K562 (cell line): ENCODE measurements at regions not wholly inside any gene's neighbourhood (a gene's known extent, or its start where the extent isn't known, plus 50 kb on each side); places are given as distances from the start of the nearest gene placed in this dataset.
A peak's percentile ranks its signal among the peaks of the same experiment; 100 is the strongest.

ENCODE experiments used
- ATAC-seq: fragments of 200-7000 bp; cut with Tn5 transposase; 3 replicates; pipeline ENCODE4 v1.9.1; 2020; ENCODE audit warnings: moderate library complexity
- BruUV-seq: library from RNA; stranded (reverse); fragments of 400-500 nt; replicated peaks from 2 replicates; lab custom pipeline; 2021; lab: Mats Ljungman, UMichigan
- CTCF ChIA-PET: fragments of 300-600 bp; formaldehyde crosslinking; extraction: SDS; loops from one replicate; lab custom pipeline; 2021; ENCODE audit warnings: low intra/inter-chr PET ratio; lab: Yijun Ruan, JAX
- POLR2A ChIA-PET: fragments of 300-600, 350-650 bp; sonication (Branson Sonifier 250); formaldehyde crosslinking; extraction: SDS; loops from one replicate; lab custom pipeline; 2021; ENCODE audit warnings: antibody characterized with exemption, inconsistent platforms; lab: Yijun Ruan, JAX
- DNase-seq, 4 experiments: peaks; one replicate each; pipeline versions ENCODE4 v3.0.0 to v3.0.0-alpha.2; 2011 to 2018; ENCODE audit warnings: low spot score in 3 of 4, mixed read lengths in 3 of 4; ENCODE audit errors: extremely low read depth in 1 of 4
- FAIRE-seq: peaks from 2 replicates; lab custom pipeline; 2011; peaks lifted over from hg19 to GRCh38; lab: Jason Lieb, UNC
- H2AFZ ChIP-seq: 2 replicates; pipeline ENCODE4 v1.6.0; 2011; ENCODE audit warnings: low read depth, low read length, control low read depth, inconsistent platforms
- H3K27ac ChIP-seq: fragments of 200-600 bp; 3 replicates; pipeline ENCODE4 v1.8.0; 2011; ENCODE audit warnings: low read depth, mild to moderate bottlenecking, control low read depth, inconsistent platforms, low read length, moderate library complexity, mixed read lengths; ENCODE audit errors: extremely low read depth
- H3K27me3 ChIP-seq, 2 experiments: fragments of 300-600 bp in 1 of 2; 2 replicates in 1 of 2; 3 replicates in 1 of 2; pipeline versions ENCODE4 v1.6.0 to v1.8.0; 2011; ENCODE audit warnings: inconsistent platforms in 2 of 2, low read length in 2 of 2, mild to moderate bottlenecking in 1 of 2, mixed read lengths in 1 of 2, moderate library complexity in 1 of 2; ENCODE audit not compliant: control insufficient read depth in 2 of 2, insufficient read depth in 2 of 2
- H3K36me3 ChIP-seq: fragments of 300-600 bp; 3 replicates; pipeline ENCODE4 v1.8.0; 2011; ENCODE audit warnings: mild to moderate bottlenecking, low read length, inconsistent platforms; ENCODE audit not compliant: control insufficient read depth, insufficient read depth
- H3K4me1 ChIP-seq, 2 experiments: fragments of 200-600 bp in 1 of 2; replicated peaks in 1 of 2; 2 replicates in 1 of 2; 3 replicates in 1 of 2; pipeline versions ENCODE4 v1.5.1 to v1.8.0; 2011; ENCODE audit warnings: inconsistent platforms in 2 of 2, low read length in 2 of 2, mild to moderate bottlenecking in 1 of 2, mixed read lengths in 1 of 2, moderate library complexity in 1 of 2; ENCODE audit not compliant: control insufficient read depth in 2 of 2, insufficient read depth in 2 of 2
- H3K4me2 ChIP-seq: 2 replicates; pipeline ENCODE4 v1.6.1; 2011; ENCODE audit warnings: low read length, control low read depth, inconsistent platforms, mixed read lengths; ENCODE audit not compliant: insufficient read depth
- H3K4me3 ChIP-seq: fragments of 200-600 bp; sonication (generic), shearing (Covaris generic); 2 replicates; pipeline ENCODE4 v1.5.1; 2016; ENCODE audit warnings: control low read depth, inconsistent platforms
- H3K79me2 ChIP-seq: fragments of 200-600 bp; 3 replicates; pipeline ENCODE4 v1.8.0; 2011; ENCODE audit warnings: low read length, inconsistent platforms; ENCODE audit not compliant: control insufficient read depth, insufficient read depth
- H3K9ac ChIP-seq, 2 experiments: 2 replicates each; pipeline versions ENCODE4 v1.6.0 to v1.6.1; 2011; ENCODE audit warnings: low read depth in 2 of 2, low read length in 2 of 2, control low read depth in 1 of 2, inconsistent platforms in 1 of 2, mild to moderate bottlenecking in 1 of 2, mixed read lengths in 1 of 2; ENCODE audit not compliant: insufficient read depth in 1 of 2
- H3K9me1 ChIP-seq: one replicate; pipeline ENCODE4 v1.6.0; 2011; ENCODE audit warnings: inconsistent platforms, mild to moderate bottlenecking, low read length, moderate library complexity; ENCODE audit not compliant: control insufficient read depth, insufficient read depth
- H3K9me3 ChIP-seq: replicated peaks from 2 replicates; pipeline ENCODE4 v1.5.1; 2011; ENCODE audit warnings: low read depth, low read length, inconsistent platforms; ENCODE audit not compliant: control insufficient read depth, insufficient read depth
- H4K20me1 ChIP-seq: replicated peaks from 2 replicates; pipeline ENCODE4 v1.6.1; 2011; ENCODE audit warnings: low read length, inconsistent platforms, mixed read lengths; ENCODE audit not compliant: control insufficient read depth, insufficient read depth
- DACH1 ChIP-seq: fragments of 450-650 bp; IDR thresholded peaks from 2 replicates; pipeline ENCODE4 v1.6.1; 2018; ENCODE audit not compliant: partially characterized antibody
- FOXK1 ChIP-seq: sonication (generic); formaldehyde crosslinking; IDR thresholded peaks from 2 replicates; pipeline ENCODE4 v1.8.0; 2022; ENCODE audit warnings: missing genetic modification reagents, mild to moderate bottlenecking, borderline replicate concordance
- MCM7 ChIP-seq, 2 experiments: fragments of 450-650 bp; IDR thresholded peaks; 2 replicates each; pipeline ENCODE4 v1.6.1; 2016 to 2018
- POLR2AphosphoS5 ChIP-seq: IDR thresholded peaks from 2 replicates; pipeline ENCODE4 v1.6.1; 2011; ENCODE audit warnings: mild to moderate bottlenecking, low read depth, low read length, moderate library complexity; ENCODE audit not compliant: control insufficient read depth, insufficient read depth
- SAP30 ChIP-seq: fragments of 200-600 bp; sonication (generic); IDR thresholded peaks from 2 replicates; pipeline ENCODE4 v1.6.1; 2012; ENCODE audit warnings: borderline replicate concordance, low read depth, mild to moderate bottlenecking, moderate library complexity, low read length, control low read depth, inconsistent platforms; ENCODE audit not compliant: insufficient read depth, poor library complexity, severe bottlenecking
- ZBTB33 ChIP-seq: sonication (generic); formaldehyde crosslinking; IDR thresholded peaks from 2 replicates; pipeline ENCODE4 v1.8.1; 2023; ENCODE audit warnings: mild to moderate bottlenecking, missing genetic modification reagents
- ZNF274 ChIP-seq: IDR thresholded peaks from 2 replicates; pipeline ENCODE4 v1.6.1; 2011; ENCODE audit warnings: low read depth, mild to moderate bottlenecking, low read length, moderate library complexity, borderline replicate concordance
- ZNF583 ChIP-seq: fragments of 250-450 bp; sonication (Bioruptor Pico); IDR thresholded peaks from 2 replicates; pipeline ENCODE4 v1.4.0; 2020
- WGBS: fragments of 100-300 bp; shearing (Covaris generic); methylation state at CpG from one replicate; pipeline ENCODE4 v1.1.6; 2016; ENCODE audit warnings: low coverage, mixed read lengths; ENCODE audit not compliant: insufficient coverage; ENCODE audit errors: missing lambda C conversion rate; 5-methylcytosine and 5-hydroxymethylcytosine counted together
- in situ Hi-C: fragments of 300-500 bp; cut with MboI; formaldehyde crosslinking; loops from 4 replicates; pipeline ENCODE4 v1.15.0; 2018; ENCODE audit warnings: inconsistent platforms, mixed read lengths
- intact Hi-C: fragments of 100-400 bp; cut with micrococcal nuclease; formaldehyde crosslinking; loops from 2 replicates; pipeline ENCODE4 v1.14.2; 2022
- TF ChIP-seq, protein P1 (sequence below): sonication (generic); formaldehyde crosslinking; IDR thresholded peaks from 2 replicates; pipeline ENCODE4 v1.8.0; 2022; ENCODE audit warnings: missing genetic modification reagents, mild to moderate bottlenecking, borderline replicate concordance

DNA sequence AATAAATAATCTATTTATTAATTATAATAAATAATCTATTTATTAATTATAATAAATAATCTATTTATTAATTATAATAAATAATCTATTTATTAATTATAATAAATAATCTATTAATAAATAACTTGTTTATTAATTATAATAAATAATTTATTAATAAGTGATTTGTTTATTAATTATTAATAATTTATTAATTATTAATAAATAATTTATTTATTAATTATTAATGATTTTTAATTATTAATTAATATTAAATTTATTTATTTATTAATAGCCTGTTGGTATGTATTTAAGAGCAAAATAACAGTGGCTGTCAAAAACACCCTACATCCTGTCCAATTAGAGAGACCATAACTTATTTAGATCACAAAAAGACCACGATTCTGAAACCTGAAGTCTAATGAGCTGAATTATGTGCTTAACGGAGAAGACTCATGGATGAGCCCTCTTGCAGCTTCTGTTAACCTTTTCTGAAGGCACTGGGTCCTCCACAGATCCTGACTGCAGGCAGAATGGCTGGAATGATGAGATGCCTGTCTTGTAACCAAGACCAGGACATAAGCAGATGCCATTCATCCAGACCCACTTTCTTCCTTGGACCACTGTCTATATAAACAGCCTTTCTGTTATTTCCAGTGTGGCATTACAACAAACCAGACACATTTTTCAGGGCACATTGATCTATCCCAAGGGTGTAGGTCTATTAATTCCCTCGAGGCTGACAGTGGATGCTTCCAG lies 134.2 kb downstream of the SETD4 start:
- no peaks in the 10 kb centered on the region for H3K79me2 ChIP-seq
- H2AFZ ChIP-seq = no peak overlapping the region
- no peak overlapping the region for H3K4me3 ChIP-seq
- H3K4me1 ChIP-seq = no peaks in the 10 kb centered on the region
- intact Hi-C loops (no loop called here), in situ Hi-C loops (no loop called here)
- H3K27ac ChIP-seq = no peak overlapping the region
- H3K9me1 ChIP-seq = no peaks in the 10 kb centered on the region
- CTCF ChIA-PET = no interaction called here
- FAIRE-seq (no peak), DNase-seq (peak in 2 of 4 experiments; percentile 19 to 26), ATAC-seq (no peak)
- POLR2A ChIA-PET = interaction anchor here (1.2 kb wide), 1 partner anchor 17 kb away, joined by 3 read pairs; no protein-coding TSS in a partner anchor
- no peak overlapping the region for H3K4me2 ChIP-seq
- 0 out of 5 replicates have a peak, but pooled peaks cover 0 to 3% of the 10 kb centered on the region in 2 experiments for H3K27me3 ChIP-seq
- no peaks in the 10 kb centered on the region for H4K20me1 ChIP-seq
- no TSS peak for BruUV-seq
- H3K9ac ChIP-seq = no peak overlapping the region
- no peaks in the 10 kb centered on the region for H3K9me3 ChIP-seq
- 22% methylated on average over 3 of the region's 3 CpGs for WGBS
- TF ChIP-seq ZNF583 (CRISPR knock-in tag) (no peak), FOXK1 (0 out of 2 replicates have a peak, but pooled peaks have one; percentile 31), POLR2AphosphoS5 (no peak), MCM7 (IDR thresholded peaks at IDR 0.05) (peak in 1 of 2 experiments; percentile 94; a peak in 2 of 4 replicates), DACH1 (peak; percentile 94), ZBTB33 (CRISPR knock-in tag) (0 out of 2 replicates have a peak, but pooled peaks have one; percentile 23), SAP30 (no peak), ZNF274 (0 out of 2 replicates have a peak, but pooled peaks have one; percentile 33)
- TF ChIP-seq, protein P1, sequence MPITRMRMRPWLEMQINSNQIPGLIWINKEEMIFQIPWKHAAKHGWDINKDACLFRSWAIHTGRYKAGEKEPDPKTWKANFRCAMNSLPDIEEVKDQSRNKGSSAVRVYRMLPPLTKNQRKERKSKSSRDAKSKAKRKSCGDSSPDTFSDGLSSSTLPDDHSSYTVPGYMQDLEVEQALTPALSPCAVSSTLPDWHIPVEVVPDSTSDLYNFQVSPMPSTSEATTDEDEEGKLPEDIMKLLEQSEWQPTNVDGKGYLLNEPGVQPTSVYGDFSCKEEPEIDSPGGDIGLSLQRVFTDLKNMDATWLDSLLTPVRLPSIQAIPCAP = 0 out of 2 replicates have a peak, but pooled peaks have one; percentile 32
- no peaks in the 10 kb centered on the region for H3K36me3 ChIP-seq
